ENCODE measurements at regions not wholly inside any gene's neighbourhood (a gene's known extent, or its start where the extent isn't known, plus 50 kb on each side); places are given as distances from the start of the nearest gene placed in this dataset.

- intact Hi-C loops (cut with micrococcal nuclease), result no loop called here
- DNase-seq (ENCODE audit: low read depth, low spot score) (no peak), FAIRE-seq (no peak)
- Histone ChIP-seq H4K20me1 (replicated peaks; ENCODE audit: control insufficient read depth, extremely low read depth, insufficient read depth, low read length) (no peaks in the 10 kb centered on the region), H3K4me3 (replicated peaks in 1 of 3; ENCODE audit: insufficient read depth in 1 of 3, low read depth in 1 of 3, low read length in 3 of 3) (no peak overlapping the region), H2AFZ (ENCODE audit: low read depth, low read length) (no peak overlapping the region), H3K4me2 (ENCODE audit: insufficient read depth, low read length) (no peak overlapping the region), H3K36me3 (ENCODE audit: control insufficient read depth in 2 of 2, extremely low read depth in 1 of 2, insufficient read depth in 2 of 2, low read length in 2 of 2) (no peaks in the 10 kb centered on the region), H3K27ac (ENCODE audit: insufficient read depth, low read depth, low read length) (no peak overlapping the region), H3K9me1 (replicated peaks; ENCODE audit: control insufficient read depth, extremely low read depth, insufficient read depth, low read length) (no peaks in the 10 kb centered on the region), H3K27me3 (ENCODE audit: control insufficient read depth in 2 of 2, insufficient read depth in 2 of 2, low read length in 2 of 2) (peaks cover 0 to 3% of the 10 kb centered on the region in 2 experiments), H3K9ac (replicated peaks; ENCODE audit: extremely low read depth, insufficient read depth, low read length) (no peak overlapping the region), H3K9me3 (replicated peaks; ENCODE audit: control insufficient read depth, insufficient read depth, low read length) (no peaks in the 10 kb centered on the region), H3K4me1 (ENCODE audit: control insufficient read depth, extremely low read depth, insufficient read depth, low read length) (no peaks in the 10 kb centered on the region), H3K79me2 (ENCODE audit: control insufficient read depth, insufficient read depth, low read length) (no peaks in the 10 kb centered on the region)
- no peak for TF ChIP-seq JUN (IDR thresholded peaks at IDR 0.05; ENCODE audit: borderline replicate concordance, insufficient read depth, insufficient read length, low read depth)
- no peak for TF ChIP-seq CTCF (IDR thresholded peaks at IDR 0.05; ENCODE audit: extremely low read depth in 1 of 2, insufficient read depth in 1 of 2, low read depth in 1 of 2, low read length in 2 of 2)
- TF ChIP-seq GATA2 (IDR thresholded peaks at IDR 0.05; ENCODE audit: insufficient read depth, insufficient read length, low read depth, low read length), result no peak
- TF ChIP-seq POLR2A (IDR thresholded peaks at IDR 0.05; ENCODE audit: low read depth, low read length), result no peak
- no TSS peak for BruUV-seq (replicated peaks)
- POLR2A ChIA-PET, result no interaction called here
- dilution Hi-C loops (cut with MboI; ENCODE audit: extremely low pct_ligation_motif_present, low sequenced_read_pairs), result no loop called here
- CTCF ChIA-PET, result interaction anchor here (0.6 kb wide), 1 partner anchor 181 kb away, joined by 3 read pairs; no protein-coding TSS in a partner anchor
Observed at GRCh38 chr1:163540727-163541126, 219.0 kb downstream of the NUF2 start.

- H3K27ac ChIP-seq (ENCODE audit: insufficient read depth, low read depth, low read length), result no peak overlapping the region
- no peaks in the 10 kb centered on the region for H3K36me3 ChIP-seq (ENCODE audit: control insufficient read depth in 2 of 2, extremely low read depth in 1 of 2, insufficient read depth in 2 of 2, low read length in 2 of 2)
- no peaks in the 10 kb centered on the region for H3K79me2 ChIP-seq (ENCODE audit: control insufficient read depth, insufficient read depth, low read length)
- DNase-seq (ENCODE audit: low read depth, low spot score), result no peak
- no peak overlapping the region for H3K4me3 ChIP-seq (replicated peaks in 1 of 3; ENCODE audit: insufficient read depth in 1 of 3, low read depth in 1 of 3, low read length in 3 of 3)
- BruUV-seq (replicated peaks), result no TSS peak
- peaks cover 2% of the 10 kb centered on the region for H3K9me1 ChIP-seq (replicated peaks; ENCODE audit: control insufficient read depth, extremely low read depth, insufficient read depth, low read length)
- CTCF ChIA-PET, result interaction anchor here (0.9 to 1.4 kb wide), 2 partner anchors 14 to 1243 kb away, joined by 3 read pairs; no protein-coding TSS in a partner anchor
- TF ChIP-seq POLR2A (IDR thresholded peaks at IDR 0.05; ENCODE audit: low read depth, low read length) (no peak), CTCF (IDR thresholded peaks at IDR 0.05; ENCODE audit: extremely low read depth in 1 of 2, insufficient read depth in 1 of 2, low read depth in 1 of 2, low read length in 2 of 2) (no peak), MYC (IDR thresholded peaks at IDR 0.05; ENCODE audit: low read depth, low read length) (no peak), FOS (IDR thresholded peaks at IDR 0.05; ENCODE audit: borderline replicate concordance, insufficient read depth, low read length) (no peak), EZH2 (IDR thresholded peaks at IDR 0.05; ENCODE audit: borderline replicate concordance, low read depth, low read length, severe bottlenecking) (no peak), JUN (IDR thresholded peaks at IDR 0.05; ENCODE audit: borderline replicate concordance, insufficient read depth, insufficient read length, low read depth) (no peak), GATA2 (IDR thresholded peaks at IDR 0.05; ENCODE audit: insufficient read depth, insufficient read length, low read depth, low read length) (no peak), POLR2AphosphoS5 (IDR thresholded peaks at IDR 0.05; ENCODE audit: insufficient read depth, low read depth, low read length) (no peak), MAX (IDR thresholded peaks at IDR 0.05; ENCODE audit: insufficient read depth, insufficient read length) (no peak)
- intact Hi-C loops (cut with micrococcal nuclease), result no loop called here
- H3K9me3 ChIP-seq (replicated peaks; ENCODE audit: control insufficient read depth, insufficient read depth, low read length), result no peaks in the 10 kb centered on the region
- no peak overlapping the region for H3K9ac ChIP-seq (replicated peaks; ENCODE audit: extremely low read depth, insufficient read depth, low read length)
- peaks cover 0 to 2% of the 10 kb centered on the region in 2 experiments for H3K27me3 ChIP-seq (ENCODE audit: control insufficient read depth in 2 of 2, insufficient read depth in 2 of 2, low read length in 2 of 2)
- dilution Hi-C loops (cut with MboI; ENCODE audit: extremely low pct_ligation_motif_present, low sequenced_read_pairs), result no loop called here
- no peak overlapping the region for H3K4me2 ChIP-seq (ENCODE audit: insufficient read depth, low read length)
- POLR2A ChIA-PET, result no interaction called here
- FAIRE-seq, result no peak
- H3K4me1 ChIP-seq (ENCODE audit: control insufficient read depth, extremely low read depth, insufficient read depth, low read length), result no peaks in the 10 kb centered on the region
- no peak overlapping the region for H2AFZ ChIP-seq (ENCODE audit: low read depth, low read length)
- H4K20me1 ChIP-seq (replicated peaks; ENCODE audit: control insufficient read depth, extremely low read depth, insufficient read depth, low read length), result no peaks in the 10 kb centered on the region
Observed at GRCh38 chr1:163544441-163544840, 222.7 kb downstream of the NUF2 start.
